HG03354 (cell line): ENCODE measurements at regions not wholly inside any gene's neighbourhood (a gene's known extent, or its start where the extent isn't known, plus 50 kb on each side); places are given as distances from the start of the nearest gene placed in this dataset.

Experiments used
- ATAC-seq: cut with Tn5 transposase; IDR thresholded peaks from one replicate; pipeline ENCODE4 v1.9.1; 2021; ENCODE audit warnings: mild to moderate bottlenecking; ENCODE audit not compliant: unreplicated experiment, poor library complexity, severe bottlenecking

DNA sequence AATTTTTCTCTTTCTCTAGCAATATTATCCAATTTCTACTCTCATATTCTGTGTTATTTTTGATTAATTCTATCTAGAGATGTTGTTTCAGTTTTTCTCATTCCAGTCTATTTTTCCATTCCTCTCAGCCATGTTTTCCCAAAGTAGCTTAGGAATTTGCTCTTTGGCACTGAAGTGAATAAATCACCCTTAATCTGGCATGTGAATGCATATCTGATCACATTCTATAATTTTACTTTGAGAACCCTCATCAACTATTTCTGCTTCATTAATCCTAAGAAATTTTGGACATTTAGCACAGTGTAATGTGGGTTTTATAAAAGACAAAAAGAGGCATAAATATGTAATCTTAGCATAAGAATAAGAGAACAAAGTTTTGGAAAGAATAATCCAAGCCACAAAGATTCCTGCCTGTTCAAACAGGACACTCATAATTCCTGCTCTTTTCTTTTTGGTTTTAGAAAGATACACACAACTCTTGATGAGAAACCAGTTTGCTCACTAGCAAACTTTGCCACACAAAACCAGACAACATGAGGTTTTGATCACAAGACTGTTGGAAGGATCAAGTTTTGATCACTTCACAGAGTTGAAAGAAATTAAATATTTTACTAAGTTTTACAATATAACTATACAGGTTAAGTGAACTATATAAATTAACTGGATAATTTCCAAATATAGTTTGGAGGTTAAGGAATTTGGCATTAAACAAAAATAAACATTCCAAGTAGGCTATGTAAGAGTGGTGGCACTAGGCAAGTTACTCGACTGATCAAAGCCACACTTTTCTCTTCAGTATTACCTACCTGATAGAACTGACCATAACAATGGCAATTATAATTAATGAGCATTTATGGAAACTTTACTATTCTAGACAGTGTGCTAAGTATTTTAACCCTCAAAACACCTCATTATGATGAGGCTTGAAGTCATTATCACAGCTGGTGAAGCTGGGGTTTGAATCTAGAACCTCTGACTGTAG, 226.6 kb upstream of the TMTC1 start:
- ATAC-seq = no peak

GRCh38 chr12:30006021-30006420, 222.3 kb upstream of the TMTC1 start:
- no peak for ATAC-seq

GRCh38 chr12:30003321-30003720, 219.6 kb upstream of the TMTC1 start:
- ATAC-seq = no peak

GRCh38 chr12:30002677-30003076, 218.9 kb upstream of the TMTC1 start:
- ATAC-seq = no peak

GRCh38 chr12:30000401-30000800, 216.7 kb upstream of the TMTC1 start:
- no peak for ATAC-seq

- ATAC-seq = no peak
Measured at GRCh38 chr12:29996993-29997392, 213.3 kb upstream of the TMTC1 start.

DNA sequence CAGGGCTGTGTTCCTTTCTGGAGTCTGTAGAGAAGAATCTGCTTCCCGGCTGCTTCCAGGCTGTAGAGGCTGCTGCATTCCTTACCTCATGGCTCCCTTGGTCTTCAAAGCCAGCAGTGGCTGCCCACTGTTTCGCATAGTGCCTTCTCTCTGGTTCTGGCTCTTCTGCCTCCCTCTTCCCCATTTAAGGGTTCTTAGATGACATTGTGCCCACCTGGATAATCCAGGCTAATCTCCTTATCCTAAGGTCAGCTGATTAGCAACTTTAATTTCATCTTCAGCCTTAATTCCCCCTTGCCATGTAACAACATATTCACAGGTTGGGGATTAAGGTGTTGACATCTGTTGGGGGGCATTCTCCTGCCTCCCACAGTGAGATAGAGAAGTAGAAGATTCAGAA, 208.6 kb upstream of the TMTC1 start:
- ATAC-seq = no peak

GRCh38 chr12:29991924-29992323, 208.2 kb upstream of the TMTC1 start:
- no peak for ATAC-seq

DNA sequence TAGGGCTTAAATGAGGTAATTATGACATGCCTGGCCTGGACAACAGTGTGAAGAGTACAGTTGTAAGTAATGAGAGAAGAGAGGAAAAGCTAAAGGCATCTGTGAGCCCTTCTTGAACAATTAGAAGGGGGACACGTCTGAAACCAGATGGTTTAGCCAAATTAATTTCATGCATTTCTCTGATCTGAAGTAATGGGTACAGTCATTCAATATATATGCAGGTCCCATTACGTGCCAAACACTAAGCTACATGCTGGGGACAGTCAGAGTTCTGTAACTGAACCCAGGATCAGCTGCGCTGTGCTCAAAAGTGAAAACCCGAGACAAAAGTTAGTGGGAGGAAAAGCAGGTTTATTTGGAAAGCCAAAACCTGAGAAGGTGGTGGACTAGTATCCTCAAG, 207.2 kb upstream of the TMTC1 start:
- ATAC-seq = no peak

GRCh38 chr12:29983851-29984250, 200.1 kb upstream of the TMTC1 start:
- no peak for ATAC-seq

DNA sequence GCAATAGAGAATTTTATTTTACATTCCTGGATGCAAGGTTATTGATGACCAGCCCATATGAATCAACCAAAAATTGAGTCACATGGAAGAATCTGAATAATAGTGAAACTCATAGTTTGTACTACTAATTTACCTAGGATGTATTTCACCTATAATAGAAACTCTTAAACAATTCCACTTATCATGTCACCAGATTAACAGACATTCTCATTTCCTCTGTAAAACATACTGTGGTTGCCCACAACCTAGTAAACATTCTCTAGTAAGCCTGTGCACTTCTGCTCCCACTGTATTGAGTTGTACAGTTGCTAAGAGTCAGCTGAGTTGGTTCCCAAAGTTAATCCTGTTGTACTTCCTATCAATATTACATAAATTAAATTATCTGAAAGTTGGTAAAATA, 196.6 kb upstream of the TMTC1 start:
- no peak for ATAC-seq

DNA sequence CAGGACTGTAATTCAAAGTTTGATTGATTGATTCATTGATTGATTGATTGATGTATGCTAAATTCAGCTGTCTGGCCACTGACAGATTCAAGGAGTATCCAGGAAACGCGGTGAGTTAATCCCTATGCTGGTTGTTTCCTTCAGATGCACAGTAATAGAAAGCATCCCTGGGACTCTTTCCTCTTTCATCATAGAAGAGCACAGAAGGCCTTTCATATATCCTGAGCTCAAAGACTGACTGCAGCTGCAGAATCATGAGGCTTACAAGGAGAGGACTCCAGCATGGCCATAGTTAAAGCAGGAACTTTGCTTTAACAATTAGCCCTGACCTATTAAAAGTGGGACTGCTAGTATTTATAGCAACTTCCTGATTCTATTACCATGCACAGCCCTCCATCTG, 187.7 kb upstream of the TMTC1 start:
- no peak for ATAC-seq

- no peak for ATAC-seq
Measured at GRCh38 chr12:29970501-29970900, 186.8 kb upstream of the TMTC1 start.

DNA sequence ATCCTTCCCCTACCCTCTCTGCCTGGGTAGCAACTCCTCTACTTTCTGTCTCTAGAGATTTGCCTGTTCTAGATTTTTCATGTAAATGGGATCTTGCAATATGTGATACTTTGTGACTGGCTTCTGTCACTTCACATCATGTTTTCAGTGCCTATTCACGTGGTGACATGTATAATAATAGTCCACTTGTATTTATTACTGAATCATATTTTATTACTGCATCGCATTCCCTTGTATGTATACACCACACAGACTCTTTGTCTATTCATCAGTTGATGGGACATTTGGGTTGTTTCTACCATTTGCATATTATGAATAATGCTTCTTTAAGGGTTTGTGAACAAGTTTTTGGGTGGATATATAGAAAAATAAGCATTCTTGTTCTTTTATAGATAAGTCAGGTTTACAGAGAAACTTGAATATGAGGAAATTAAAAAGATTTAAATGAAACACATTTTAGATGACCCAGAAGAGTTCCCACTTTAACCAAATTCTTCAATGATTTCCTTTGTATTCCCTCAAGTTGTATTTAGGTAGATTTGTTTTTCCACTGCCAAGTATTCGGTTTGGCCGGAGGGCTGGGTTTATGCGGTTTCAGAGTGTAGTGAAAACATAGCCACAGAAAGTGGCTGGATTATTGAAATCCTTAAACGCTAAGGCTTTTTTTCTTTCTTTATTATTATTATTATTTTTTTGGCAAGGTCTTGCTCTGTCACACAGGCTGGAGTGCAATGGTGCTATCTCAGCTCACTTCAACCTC, 178.7 kb upstream of the TMTC1 start:
- no peak for ATAC-seq

- ATAC-seq = no peak
Measured at GRCh38 chr12:29961231-29961630, 177.5 kb upstream of the TMTC1 start.

GRCh38 chr12:29960122-29960521, 176.4 kb upstream of the TMTC1 start:
- no peak for ATAC-seq

- ATAC-seq = no peak
Measured at GRCh38 chr12:29957835-29958234, 174.1 kb upstream of the TMTC1 start.

DNA sequence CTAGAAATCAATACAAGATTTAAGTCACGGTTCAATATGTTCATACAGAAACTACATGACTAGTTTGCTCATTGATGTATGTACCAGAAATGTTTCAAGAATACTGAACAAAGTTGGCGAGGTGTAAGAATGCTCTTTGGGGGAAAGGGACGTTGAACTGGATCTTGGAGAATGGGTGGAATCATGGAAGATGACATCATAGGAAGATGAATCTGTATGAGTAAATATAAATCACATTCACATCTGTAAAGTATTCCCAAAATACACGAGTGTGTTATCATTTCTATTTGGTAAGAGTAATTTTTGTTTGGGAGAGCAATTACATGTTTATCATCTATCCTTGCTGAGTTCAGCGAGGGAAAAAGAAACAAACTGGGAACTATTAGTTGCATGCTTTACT, 162.2 kb upstream of the TMTC1 start:
- no peak for ATAC-seq

GRCh38 chr12:29944269-29945000, 160.7 kb upstream of the TMTC1 start:
- no peak for ATAC-seq

DNA sequence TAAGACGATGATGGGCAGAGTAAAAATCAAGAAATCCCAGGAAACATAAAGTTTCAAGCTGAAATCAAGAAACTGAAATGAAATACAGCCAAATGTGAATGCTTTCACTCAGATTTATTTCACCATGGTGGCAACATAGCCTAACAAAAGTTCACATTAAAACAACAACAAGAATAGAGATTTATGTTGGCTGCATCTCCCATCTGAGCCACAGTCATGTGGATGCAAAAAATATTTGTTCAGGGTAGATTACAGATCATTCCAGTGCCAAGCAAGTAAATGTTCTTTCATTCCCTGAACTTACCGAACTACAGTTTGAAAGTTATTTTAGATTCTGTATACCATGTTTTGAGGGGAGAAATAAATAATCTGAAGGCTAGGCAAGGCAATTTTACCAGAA, 159.9 kb upstream of the TMTC1 start:
- ATAC-seq = no peak
